Breast epithelium (tissue), 3 donors: ENCODE measurements at regions not wholly inside any gene's neighbourhood (a gene's known extent, or its start where the extent isn't known, plus 50 kb on each side); places are given as distances from the start of the nearest gene placed in this dataset.
"Not testable (repeated sequence)": the region's sequence is repeated elsewhere in the genome, so short reads cannot be mapped to it uniquely, and the experiment has no call there.

Source experiments
- CTCF ChIP-seq, 3 donors: fragments of 450-650 bp; IDR thresholded peaks; one replicate each; pipeline ENCODE4 v1.5.1; 2016 to 2017; ENCODE audit warnings: antibody characterized with exemption in 3 of 3, mild to moderate bottlenecking in 3 of 3, moderate library complexity in 3 of 3
- POLR2A ChIP-seq: fragments of 450-650 bp; IDR thresholded peaks from one replicate; pipeline ENCODE4 v1.6.1; 2016; ENCODE audit warnings: antibody characterized with exemption, mild to moderate bottlenecking, moderate library complexity

- not testable (repeated sequence) for TF ChIP-seq POLR2A; CTCF (IDR thresholded peaks at IDR 0.05)
Observed at GRCh38 chr5:166640136-166640535, 1651.3 kb upstream of the WWC1 start.
